Endothelial cell of umbilical vein (primary cell): ENCODE measurements at regions not wholly inside any gene's neighbourhood (a gene's known extent, or its start where the extent isn't known, plus 50 kb on each side); places are given as distances from the start of the nearest gene placed in this dataset.

ENCODE experiments used
- BruUV-seq: library from RNA; stranded (reverse); fragments of 400-500 nt; replicated peaks from 2 replicates; lab custom pipeline; 2021; lab: Mats Ljungman, UMichigan
- CTCF ChIA-PET: fragments of 300-600, 350-600 bp; sonication (Branson Sonifier 250); formaldehyde crosslinking; loops from one replicate; lab custom pipeline; 2021; ENCODE audit warnings: antibody characterized with exemption, inconsistent platforms; lab: Charles Lee
- POLR2A ChIA-PET: fragments of 300-600, 350-600 bp; sonication (Branson Sonifier 250); formaldehyde crosslinking; loops from one replicate; lab custom pipeline; 2021; ENCODE audit warnings: antibody characterized with exemption, inconsistent platforms; lab: Charles Lee
- DNase-seq: peaks from one replicate; pipeline ENCODE4 v3.0.0-alpha.2; 2011; ENCODE audit warnings: low read depth, low spot score
- FAIRE-seq: peaks from 2 replicates; lab custom pipeline; 2011; peaks lifted over from hg19 to GRCh38; lab: Jason Lieb, UNC
- H2AFZ ChIP-seq: 2 replicates; pipeline ENCODE4 v1.6.0; 2012; ENCODE audit warnings: low read depth, low read length, control low read depth, inconsistent platforms
- H3K27ac ChIP-seq: 2 replicates; pipeline ENCODE4 v1.5.1; 2011; ENCODE audit warnings: low read depth, mild to moderate bottlenecking, control low read depth, low read length, moderate library complexity; ENCODE audit not compliant: insufficient read depth
- H3K27me3 ChIP-seq, 2 experiments: 2 replicates each; pipeline versions ENCODE4 v1.6.0 to v1.6.1; 2011; ENCODE audit warnings: low read length in 2 of 2, mixed read lengths in 1 of 2; ENCODE audit not compliant: control insufficient read depth in 2 of 2, insufficient read depth in 2 of 2
- H3K36me3 ChIP-seq, 2 experiments: 2 replicates in 1 of 2; 3 replicates in 1 of 2; pipeline ENCODE4 v1.5.1; 2011; ENCODE audit warnings: low read length in 2 of 2, mild to moderate bottlenecking in 1 of 2, moderate library complexity in 1 of 2; ENCODE audit not compliant: control insufficient read depth in 2 of 2, insufficient read depth in 2 of 2; ENCODE audit errors: extremely low read depth in 1 of 2
- H3K4me1 ChIP-seq: 3 replicates; pipeline ENCODE4 v1.5.1; 2011; ENCODE audit warnings: mild to moderate bottlenecking, low read length; ENCODE audit not compliant: control insufficient read depth, insufficient read depth; ENCODE audit errors: extremely low read depth
- H3K4me2 ChIP-seq: 2 replicates; pipeline ENCODE4 v1.6.1; 2011; ENCODE audit warnings: low read length, control low read depth, mixed read lengths; ENCODE audit not compliant: insufficient read depth
- H3K4me3 ChIP-seq, 3 experiments: fragments of 200-600 bp in 1 of 3; sonication (generic), shearing (Covaris generic) in 1 of 3; replicated peaks in 1 of 3; 2 replicates each; pipeline ENCODE4 v1.5.1; 2011 to 2016; ENCODE audit warnings: control low read depth in 3 of 3, low read length in 3 of 3, mild to moderate bottlenecking in 2 of 3, inconsistent platforms in 1 of 3, low read depth in 1 of 3, moderate library complexity in 1 of 3; ENCODE audit not compliant: insufficient read depth in 1 of 3
- H3K79me2 ChIP-seq: 2 replicates; pipeline ENCODE4 v1.6.0; 2012; ENCODE audit warnings: low read length, inconsistent platforms; ENCODE audit not compliant: control insufficient read depth, insufficient read depth
- H3K9ac ChIP-seq: replicated peaks from 2 replicates; pipeline ENCODE3; 2011; ENCODE audit warnings: low read length, control low read depth; ENCODE audit not compliant: insufficient read depth; ENCODE audit errors: extremely low read depth
- H3K9me1 ChIP-seq: replicated peaks from 3 replicates; pipeline ENCODE4 v1.6.0; 2011; ENCODE audit warnings: mild to moderate bottlenecking, low read length; ENCODE audit not compliant: control insufficient read depth, insufficient read depth; ENCODE audit errors: extremely low read depth
- H3K9me3 ChIP-seq: replicated peaks from 2 replicates; pipeline ENCODE4 v1.5.1; 2012; ENCODE audit warnings: low read length, inconsistent platforms; ENCODE audit not compliant: control insufficient read depth, insufficient read depth
- H4K20me1 ChIP-seq: replicated peaks from 2 replicates; pipeline ENCODE3; 2011; ENCODE audit warnings: mild to moderate bottlenecking, low read length; ENCODE audit not compliant: control insufficient read depth, insufficient read depth; ENCODE audit errors: extremely low read depth
- CTCF ChIP-seq, 2 donors: IDR thresholded peaks; 1 replicate in 1 of 2; 2 replicates in 1 of 2; pipeline ENCODE4 v1.5.1; 2011; ENCODE audit warnings: low read length in 2 of 2, mild to moderate bottlenecking in 2 of 2, moderate library complexity in 2 of 2, control low read depth in 1 of 2, inconsistent platforms in 1 of 2, low read depth in 1 of 2; ENCODE audit not compliant: insufficient read depth in 1 of 2; ENCODE audit errors: extremely low read depth in 1 of 2
- EZH2 ChIP-seq: IDR thresholded peaks from 2 replicates; pipeline ENCODE4 v1.6.1; 2012; ENCODE audit warnings: borderline replicate concordance, low read depth, mild to moderate bottlenecking, moderate library complexity, low read length, inconsistent platforms; ENCODE audit not compliant: severe bottlenecking
- FOS ChIP-seq: IDR thresholded peaks from 2 replicates; pipeline ENCODE4 v1.6.1; 2011; ENCODE audit warnings: mild to moderate bottlenecking, low read length, moderate library complexity, borderline replicate concordance; ENCODE audit not compliant: insufficient read depth
- MYC ChIP-seq: IDR thresholded peaks from one replicate; pipeline ENCODE4 v1.6.1; 2011; ENCODE audit warnings: mild to moderate bottlenecking, low read depth, low read length
- POLR2AphosphoS5 ChIP-seq: IDR thresholded peaks from 2 replicates; pipeline ENCODE4 v1.6.1; 2012; ENCODE audit warnings: low read depth, mild to moderate bottlenecking, control low read depth, low read length, moderate library complexity; ENCODE audit not compliant: insufficient read depth
- dilution Hi-C: fragments of 300-500 bp; cut with MboI; formaldehyde crosslinking; loops from one replicate; pipeline ENCODE4 v1.15.0; 2019; ENCODE audit warnings: low sequenced_read_pairs; ENCODE audit not compliant: extremely low pct_ligation_motif_present
- intact Hi-C: fragments of 100-400 bp; cut with micrococcal nuclease; formaldehyde crosslinking; loops from one replicate; pipeline ENCODE4 v1.10.0; 2022

GRCh38 chr22:48748860-48749554 lies 1078.7 kb downstream of the BRD1 start:
- Histone ChIP-seq H3K36me3 (no peaks in the 10 kb centered on the region), H3K27ac (no peak overlapping the region), H3K27me3 (no peaks in the 10 kb centered on the region), H4K20me1 (no peaks in the 10 kb centered on the region), H3K79me2 (no peaks in the 10 kb centered on the region), H2AFZ (no peak overlapping the region), H3K9ac (no peak overlapping the region), H3K9me3 (peaks cover 13% of the 10 kb centered on the region), H3K4me3 (no peak overlapping the region), H3K4me1 (no peaks in the 10 kb centered on the region), H3K4me2 (no peak overlapping the region), H3K9me1 (no peaks in the 10 kb centered on the region)
- POLR2A ChIA-PET = no interaction called here
- dilution Hi-C loops = no loop called here
- BruUV-seq = no TSS peak
- intact Hi-C loops = no loop called here
- no peak for DNase-seq
- TF ChIP-seq MYC = no peak
- TF ChIP-seq EZH2 = no peak
- no peak for TF ChIP-seq CTCF (IDR thresholded peaks at IDR 0.05; ENCODE audit: extremely low read depth in 1 of 2, insufficient read depth in 1 of 2, low read depth in 1 of 2, low read length in 2 of 2)
- TF ChIP-seq FOS = no peak
- no peak for TF ChIP-seq POLR2AphosphoS5
- CTCF ChIA-PET = no interaction called here
- FAIRE-seq = no peak
